Endothelial cell of umbilical vein (primary cell): ENCODE measurements at regions not wholly inside any gene's neighbourhood (a gene's known extent, or its start where the extent isn't known, plus 50 kb on each side); places are given as distances from the start of the nearest gene placed in this dataset.

Experiments
- CTCF ChIP-seq, 2 donors: IDR thresholded peaks; 1 replicate in 1 of 2; 2 replicates in 1 of 2; pipeline ENCODE4 v1.5.1; 2011; ENCODE audit warnings: low read length in 2 of 2, mild to moderate bottlenecking in 2 of 2, moderate library complexity in 2 of 2, control low read depth in 1 of 2, inconsistent platforms in 1 of 2, low read depth in 1 of 2; ENCODE audit not compliant: insufficient read depth in 1 of 2; ENCODE audit errors: extremely low read depth in 1 of 2
- EZH2 ChIP-seq: IDR thresholded peaks from 2 replicates; pipeline ENCODE4 v1.6.1; 2012; ENCODE audit warnings: borderline replicate concordance, low read depth, mild to moderate bottlenecking, moderate library complexity, low read length, inconsistent platforms; ENCODE audit not compliant: severe bottlenecking
- JUN ChIP-seq: IDR thresholded peaks from 2 replicates; pipeline ENCODE4 v1.6.1; 2011; ENCODE audit warnings: borderline replicate concordance, low read depth; ENCODE audit not compliant: insufficient read length, insufficient read depth
- MAX ChIP-seq: IDR thresholded peaks from 2 replicates; pipeline ENCODE4 v1.6.1; 2011; ENCODE audit not compliant: insufficient read depth, insufficient read length
- MYC ChIP-seq: IDR thresholded peaks from one replicate; pipeline ENCODE4 v1.6.1; 2011; ENCODE audit warnings: mild to moderate bottlenecking, low read depth, low read length
- POLR2A ChIP-seq: IDR thresholded peaks from 2 replicates; pipeline ENCODE4 v1.6.1; 2012; ENCODE audit warnings: low read depth, mild to moderate bottlenecking, control low read depth, low read length
- POLR2AphosphoS5 ChIP-seq: IDR thresholded peaks from 2 replicates; pipeline ENCODE4 v1.6.1; 2012; ENCODE audit warnings: low read depth, mild to moderate bottlenecking, control low read depth, low read length, moderate library complexity; ENCODE audit not compliant: insufficient read depth

- TF ChIP-seq POLR2A (no peak), CTCF (IDR thresholded peaks at IDR 0.05; ENCODE audit: extremely low read depth in 1 of 2, insufficient read depth in 1 of 2, low read depth in 1 of 2, low read length in 2 of 2) (no peak), EZH2 (no peak), POLR2AphosphoS5 (no peak), MYC (no peak), MAX (no peak), JUN (no peak)
Measured at GRCh38 chr10:91689731-91690168, 56.9 kb upstream of the PPP1R3C start.
